ENCODE measurements at regions not wholly inside any gene's neighbourhood (a gene's known extent, or its start where the extent isn't known, plus 50 kb on each side); places are given as distances from the start of the nearest gene placed in this dataset.

DNA sequence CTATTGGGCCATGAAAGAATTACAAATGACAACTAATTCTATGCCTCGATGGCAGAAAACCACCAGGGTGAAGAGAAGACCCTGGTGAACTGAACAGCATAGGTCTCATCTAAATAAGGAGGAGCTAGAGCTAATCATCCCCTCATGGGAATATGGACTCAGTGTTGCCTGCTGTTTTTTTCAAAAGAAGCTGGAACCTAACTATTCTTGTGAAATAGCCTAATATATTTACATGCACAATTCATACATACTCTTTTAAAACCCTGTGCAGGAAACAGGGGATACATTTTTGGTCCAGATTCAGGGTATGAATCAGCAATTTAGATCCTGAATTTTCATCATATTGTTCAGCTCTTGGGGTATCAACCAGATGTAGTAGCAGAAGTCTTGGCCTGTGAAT lies 560.6 kb downstream of the TOX3 start:
- TF ChIP-seq, protein P1, sequence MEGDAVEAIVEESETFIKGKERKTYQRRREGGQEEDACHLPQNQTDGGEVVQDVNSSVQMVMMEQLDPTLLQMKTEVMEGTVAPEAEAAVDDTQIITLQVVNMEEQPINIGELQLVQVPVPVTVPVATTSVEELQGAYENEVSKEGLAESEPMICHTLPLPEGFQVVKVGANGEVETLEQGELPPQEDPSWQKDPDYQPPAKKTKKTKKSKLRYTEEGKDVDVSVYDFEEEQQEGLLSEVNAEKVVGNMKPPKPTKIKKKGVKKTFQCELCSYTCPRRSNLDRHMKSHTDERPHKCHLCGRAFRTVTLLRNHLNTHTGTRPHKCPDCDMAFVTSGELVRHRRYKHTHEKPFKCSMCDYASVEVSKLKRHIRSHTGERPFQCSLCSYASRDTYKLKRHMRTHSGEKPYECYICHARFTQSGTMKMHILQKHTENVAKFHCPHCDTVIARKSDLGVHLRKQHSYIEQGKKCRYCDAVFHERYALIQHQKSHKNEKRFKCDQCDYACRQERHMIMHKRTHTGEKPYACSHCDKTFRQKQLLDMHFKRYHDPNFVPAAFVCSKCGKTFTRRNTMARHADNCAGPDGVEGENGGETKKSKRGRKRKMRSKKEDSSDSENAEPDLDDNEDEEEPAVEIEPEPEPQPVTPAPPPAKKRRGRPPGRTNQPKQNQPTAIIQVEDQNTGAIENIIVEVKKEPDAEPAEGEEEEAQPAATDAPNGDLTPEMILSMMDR (IDR thresholded peaks at IDR 0.05; ENCODE audit: insufficient read depth, low read length): no peak
- TF ChIP-seq GABPA (IDR thresholded peaks at IDR 0.05; ENCODE audit: low read depth) (no peak), POLR2AphosphoS5 (IDR thresholded peaks at IDR 0.05; ENCODE audit: low read depth) (no peak)

All from HL-60 (cell line).